ENCODE measurements at regions not wholly inside any gene's neighbourhood (a gene's known extent, or its start where the extent isn't known, plus 50 kb on each side); places are given as distances from the start of the nearest gene placed in this dataset.

- no peak for DNase-seq (ENCODE audit: low spot score)
- TF ChIP-seq, protein P1, sequence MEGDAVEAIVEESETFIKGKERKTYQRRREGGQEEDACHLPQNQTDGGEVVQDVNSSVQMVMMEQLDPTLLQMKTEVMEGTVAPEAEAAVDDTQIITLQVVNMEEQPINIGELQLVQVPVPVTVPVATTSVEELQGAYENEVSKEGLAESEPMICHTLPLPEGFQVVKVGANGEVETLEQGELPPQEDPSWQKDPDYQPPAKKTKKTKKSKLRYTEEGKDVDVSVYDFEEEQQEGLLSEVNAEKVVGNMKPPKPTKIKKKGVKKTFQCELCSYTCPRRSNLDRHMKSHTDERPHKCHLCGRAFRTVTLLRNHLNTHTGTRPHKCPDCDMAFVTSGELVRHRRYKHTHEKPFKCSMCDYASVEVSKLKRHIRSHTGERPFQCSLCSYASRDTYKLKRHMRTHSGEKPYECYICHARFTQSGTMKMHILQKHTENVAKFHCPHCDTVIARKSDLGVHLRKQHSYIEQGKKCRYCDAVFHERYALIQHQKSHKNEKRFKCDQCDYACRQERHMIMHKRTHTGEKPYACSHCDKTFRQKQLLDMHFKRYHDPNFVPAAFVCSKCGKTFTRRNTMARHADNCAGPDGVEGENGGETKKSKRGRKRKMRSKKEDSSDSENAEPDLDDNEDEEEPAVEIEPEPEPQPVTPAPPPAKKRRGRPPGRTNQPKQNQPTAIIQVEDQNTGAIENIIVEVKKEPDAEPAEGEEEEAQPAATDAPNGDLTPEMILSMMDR (IDR thresholded peaks at IDR 0.05; ENCODE audit: extremely low read depth, missing control alignments), result no peak
Measured at GRCh38 chr3:20546636-20547035, 360.6 kb upstream of the SGO1 start.

DNA sequence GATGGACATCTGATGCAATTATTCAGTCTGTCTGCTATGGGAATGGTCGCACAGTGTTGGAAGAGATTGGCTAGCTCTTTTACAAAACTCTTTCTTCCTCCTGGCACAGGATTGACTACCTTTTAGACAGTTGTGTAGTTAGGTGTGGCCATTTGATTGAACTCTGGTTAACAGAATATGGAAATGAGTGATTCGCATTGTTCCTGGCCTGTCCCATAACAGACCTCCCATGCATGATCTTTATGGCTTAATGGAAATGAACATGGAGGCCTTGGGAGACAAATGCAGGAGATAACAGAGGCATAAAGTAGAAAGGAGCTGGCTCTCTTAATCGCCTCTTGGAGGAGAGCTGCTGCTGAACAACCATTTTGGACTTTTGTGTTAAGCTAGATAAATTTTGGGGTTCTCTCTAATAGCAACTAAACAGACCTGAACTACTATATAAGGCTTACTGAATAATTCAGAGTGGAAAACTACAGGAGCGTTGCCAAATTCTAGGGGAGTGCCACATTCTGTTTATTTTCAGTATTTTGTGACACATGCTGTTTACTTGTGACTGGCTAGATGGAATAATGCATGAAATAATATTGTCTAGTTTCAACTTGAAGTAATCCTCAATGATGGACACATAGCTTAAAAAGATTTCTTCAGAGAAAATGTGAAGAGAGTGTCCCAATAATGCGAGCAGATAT, 357.7 kb upstream of the SGO1 start:
- TF ChIP-seq, protein P1 (IDR thresholded peaks at IDR 0.05; ENCODE audit: extremely low read depth, missing control alignments), result no peak
- DNase-seq (ENCODE audit: low spot score), result no peak

- TF ChIP-seq, protein P1 (IDR thresholded peaks at IDR 0.05; ENCODE audit: extremely low read depth, missing control alignments), result no peak
- DNase-seq (ENCODE audit: low spot score), result no peak
Measured at GRCh38 chr3:20540066-20540465, 354.1 kb upstream of the SGO1 start.

- DNase-seq (ENCODE audit: low spot score), result no peak
- TF ChIP-seq, protein P1 (IDR thresholded peaks at IDR 0.05; ENCODE audit: extremely low read depth, missing control alignments), result no peak
Measured at GRCh38 chr3:20539666-20540065, 353.7 kb upstream of the SGO1 start.

DNA sequence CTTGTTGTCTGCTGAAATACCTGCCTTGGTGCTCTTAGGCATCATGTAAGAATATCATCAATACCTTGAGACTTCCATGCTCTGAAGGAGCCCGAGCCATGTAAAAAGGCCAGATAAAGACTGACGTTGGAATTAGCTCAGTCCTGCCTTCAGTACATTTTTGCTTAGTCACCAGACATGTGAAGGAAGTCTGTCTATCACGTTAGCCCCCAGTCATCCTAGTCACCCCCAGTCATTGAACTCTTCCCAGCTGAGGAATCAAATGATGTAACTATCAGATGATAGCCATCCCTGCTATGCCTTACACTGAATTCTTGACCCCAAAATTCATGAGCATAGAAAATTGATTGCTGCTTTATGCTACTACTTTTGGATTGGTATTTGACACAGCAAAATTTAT, 351.2 kb upstream of the SGO1 start:
- TF ChIP-seq, protein P1 (IDR thresholded peaks at IDR 0.05; ENCODE audit: extremely low read depth, missing control alignments), result no peak
- no peak for DNase-seq (ENCODE audit: low spot score)

GRCh38 chr3:20529911-20530310, 343.9 kb upstream of the SGO1 start:
- TF ChIP-seq, protein P1 (IDR thresholded peaks at IDR 0.05; ENCODE audit: extremely low read depth, missing control alignments), result no peak
- no peak for DNase-seq (ENCODE audit: low spot score)

- TF ChIP-seq, protein P1 (IDR thresholded peaks at IDR 0.05; ENCODE audit: extremely low read depth, missing control alignments), result no peak
- DNase-seq (ENCODE audit: low spot score), result no peak
Measured at GRCh38 chr3:20528180-20528770, 342.3 kb upstream of the SGO1 start.

Measured in GM20000 (cell line).